ENCODE measurements at regions not wholly inside any gene's neighbourhood (a gene's known extent, or its start where the extent isn't known, plus 50 kb on each side); places are given as distances from the start of the nearest gene placed in this dataset.
A peak's percentile ranks its signal among the peaks of the same experiment; 100 is the strongest.
"Not testable (repeated sequence)": the region's sequence is repeated elsewhere in the genome, so short reads cannot be mapped to it uniquely, and the experiment has no call there.

DNA sequence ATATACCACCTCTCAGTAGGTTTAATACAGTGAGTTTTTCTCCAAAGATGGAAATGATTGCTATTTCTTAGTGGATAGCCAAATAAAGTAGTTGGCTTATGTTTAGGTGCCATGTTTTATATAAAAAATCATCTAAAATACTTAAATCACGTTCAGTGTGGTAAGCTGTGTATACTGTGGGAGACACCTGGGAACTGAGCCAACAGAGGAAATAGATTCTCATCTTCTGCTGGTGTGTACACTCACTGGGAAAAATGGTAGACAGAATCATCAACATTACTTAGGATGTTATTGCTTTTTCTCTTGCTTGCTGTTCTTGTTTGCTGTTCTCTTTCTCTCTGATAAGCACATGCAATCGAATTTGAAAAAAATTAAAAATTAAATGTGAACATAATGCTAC is 112.6 kb upstream of the MB21D2 start:
- no peak overlapping the region for H3K27ac ChIP-seq
- TF ChIP-seq, protein P1, sequence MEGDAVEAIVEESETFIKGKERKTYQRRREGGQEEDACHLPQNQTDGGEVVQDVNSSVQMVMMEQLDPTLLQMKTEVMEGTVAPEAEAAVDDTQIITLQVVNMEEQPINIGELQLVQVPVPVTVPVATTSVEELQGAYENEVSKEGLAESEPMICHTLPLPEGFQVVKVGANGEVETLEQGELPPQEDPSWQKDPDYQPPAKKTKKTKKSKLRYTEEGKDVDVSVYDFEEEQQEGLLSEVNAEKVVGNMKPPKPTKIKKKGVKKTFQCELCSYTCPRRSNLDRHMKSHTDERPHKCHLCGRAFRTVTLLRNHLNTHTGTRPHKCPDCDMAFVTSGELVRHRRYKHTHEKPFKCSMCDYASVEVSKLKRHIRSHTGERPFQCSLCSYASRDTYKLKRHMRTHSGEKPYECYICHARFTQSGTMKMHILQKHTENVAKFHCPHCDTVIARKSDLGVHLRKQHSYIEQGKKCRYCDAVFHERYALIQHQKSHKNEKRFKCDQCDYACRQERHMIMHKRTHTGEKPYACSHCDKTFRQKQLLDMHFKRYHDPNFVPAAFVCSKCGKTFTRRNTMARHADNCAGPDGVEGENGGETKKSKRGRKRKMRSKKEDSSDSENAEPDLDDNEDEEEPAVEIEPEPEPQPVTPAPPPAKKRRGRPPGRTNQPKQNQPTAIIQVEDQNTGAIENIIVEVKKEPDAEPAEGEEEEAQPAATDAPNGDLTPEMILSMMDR (IDR thresholded peaks at IDR 0.05) = no peak
- TF ChIP-seq ZFX (IDR thresholded peaks at IDR 0.05; ENCODE audit: borderline replicate concordance) = no peak

DNA sequence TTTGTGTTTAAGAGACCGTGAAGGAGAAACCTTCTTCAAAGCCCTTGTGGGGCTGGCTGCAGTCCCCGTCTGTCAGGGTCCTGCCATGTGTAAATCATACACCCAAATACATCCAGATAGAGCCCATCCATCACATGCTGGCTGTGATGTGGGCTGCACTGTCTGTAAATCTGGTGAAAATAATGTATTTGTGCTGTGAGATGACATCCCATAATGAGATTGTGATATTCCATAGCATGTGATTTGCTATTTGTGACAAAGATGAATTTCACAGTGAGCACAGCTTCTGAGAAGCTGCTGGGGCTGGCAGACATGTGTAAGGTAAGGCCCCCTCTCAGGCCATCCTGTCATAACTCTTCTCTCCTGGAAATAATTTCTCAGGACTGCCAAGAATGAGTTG is 114.3 kb upstream of the MB21D2 start:
- H3K27ac ChIP-seq = no peak overlapping the region
- TF ChIP-seq ZFX (IDR thresholded peaks at IDR 0.05; ENCODE audit: borderline replicate concordance) = no peak
- TF ChIP-seq, protein P1 (IDR thresholded peaks at IDR 0.05) = no peak

DNA sequence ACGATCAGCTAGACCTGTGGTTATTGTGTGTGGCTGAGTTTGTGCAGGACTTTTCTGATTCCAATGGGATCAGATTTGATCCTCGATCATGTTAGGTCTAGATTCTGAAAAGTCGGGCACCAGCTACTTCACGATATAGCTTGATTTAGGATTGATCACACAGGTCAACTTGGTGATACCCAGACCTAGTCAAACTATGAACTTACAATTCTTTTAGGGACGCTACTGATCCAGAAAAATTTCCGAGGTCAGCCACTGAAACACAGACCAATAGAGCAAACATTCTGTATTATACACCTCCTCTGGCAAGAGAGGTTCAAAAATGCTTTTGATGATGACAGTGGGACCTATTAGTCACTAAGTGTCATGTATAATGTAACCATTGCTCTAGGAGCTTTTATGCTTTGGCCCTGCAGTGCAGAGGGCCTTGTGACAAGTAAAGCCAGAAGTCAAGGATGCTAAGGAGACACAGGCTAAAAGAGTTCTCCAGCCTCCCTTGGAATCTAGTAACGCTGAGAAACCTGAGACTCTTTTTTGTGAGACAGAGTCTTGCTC is 115.6 kb upstream of the MB21D2 start:
- H3K27ac ChIP-seq = no peak overlapping the region
- TF ChIP-seq, protein P1 (IDR thresholded peaks at IDR 0.05) = no peak
- TF ChIP-seq ZFX (IDR thresholded peaks at IDR 0.05; ENCODE audit: borderline replicate concordance) = no peak

DNA sequence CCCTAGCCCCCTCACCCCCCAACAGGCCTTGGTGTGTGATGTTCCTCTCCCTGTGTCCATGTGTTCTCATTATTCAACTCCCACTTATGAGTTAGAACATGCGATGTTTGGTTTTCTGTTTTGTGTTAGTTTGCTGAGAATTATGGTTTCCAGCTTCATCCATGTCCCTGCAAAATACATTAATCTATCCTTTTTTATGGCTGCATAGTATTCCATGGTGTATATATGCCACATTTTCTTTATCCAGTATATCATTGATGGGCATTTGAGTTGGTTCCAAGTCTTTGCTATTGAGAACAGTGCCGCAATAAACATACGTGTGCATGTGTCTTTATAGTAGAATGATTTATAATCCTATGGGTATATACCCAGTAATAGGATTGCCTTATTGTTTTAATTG is 120.2 kb upstream of the MB21D2 start:
- H3K27ac ChIP-seq = not testable (repeated sequence)

DNA sequence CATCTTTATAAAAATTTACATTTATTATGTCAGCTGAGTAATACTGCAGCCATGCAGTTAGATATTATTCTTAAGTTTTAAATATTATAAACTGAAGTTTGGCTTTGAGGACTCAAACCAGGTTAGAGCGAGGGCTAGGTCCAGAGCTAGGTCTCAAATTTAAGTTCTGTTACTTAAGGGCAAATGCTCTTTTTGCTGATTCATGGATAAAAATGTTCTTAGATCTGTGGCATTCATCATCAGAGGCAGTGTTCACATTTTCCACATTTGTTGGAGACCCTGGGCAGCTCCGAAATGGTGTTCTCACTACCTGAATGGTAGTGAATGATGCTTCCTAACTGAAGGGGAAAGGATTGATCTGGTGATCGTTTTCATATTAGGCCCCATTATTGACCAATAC is 121.4 kb upstream of the MB21D2 start:
- TF ChIP-seq ZFX (IDR thresholded peaks at IDR 0.05; ENCODE audit: borderline replicate concordance) = no peak
- TF ChIP-seq, protein P1 (IDR thresholded peaks at IDR 0.05) = no peak
- H3K27ac ChIP-seq = no peak overlapping the region

DNA sequence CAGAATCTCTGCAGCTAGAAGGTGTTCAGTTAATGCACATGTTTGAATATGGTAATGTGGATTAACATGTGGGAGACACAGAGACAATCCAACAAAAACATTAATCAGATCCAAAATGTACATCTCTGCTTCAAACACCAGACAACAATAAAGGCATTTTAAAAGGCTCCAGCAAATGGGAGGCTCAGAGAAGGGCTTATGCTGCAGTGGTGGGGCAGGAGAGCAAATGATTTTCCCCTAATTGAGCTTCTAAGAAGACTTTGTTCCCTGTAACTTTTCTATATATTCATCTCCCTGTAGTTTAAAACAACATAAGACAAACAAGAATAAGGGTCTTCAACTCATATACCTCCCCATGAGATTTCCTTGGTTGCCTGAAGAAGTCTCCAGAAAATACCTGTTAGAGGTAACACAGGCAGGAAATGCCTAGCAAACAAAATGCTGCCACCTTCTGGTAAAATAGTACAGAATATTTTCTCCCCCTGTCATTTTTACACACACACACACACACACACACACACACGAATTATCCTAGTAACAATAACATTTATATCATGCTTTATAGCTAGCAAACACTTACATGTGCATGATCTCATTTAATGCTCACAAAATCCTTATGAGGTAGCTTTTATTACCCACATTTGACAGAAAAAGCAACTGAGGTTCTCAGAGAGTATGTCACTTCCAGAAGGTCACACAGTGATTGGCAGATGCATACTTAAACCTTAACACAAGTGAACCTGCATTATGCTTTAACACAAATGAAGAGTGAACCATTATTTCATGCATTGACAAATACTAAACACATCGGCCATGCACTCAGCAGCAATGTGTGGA is 123.4 kb upstream of the MB21D2 start:
- TF ChIP-seq ZFX (IDR thresholded peaks at IDR 0.05; ENCODE audit: borderline replicate concordance) = no peak
- TF ChIP-seq, protein P1 (IDR thresholded peaks at IDR 0.05) = peak; percentile 71
- no peak overlapping the region for H3K27ac ChIP-seq

DNA sequence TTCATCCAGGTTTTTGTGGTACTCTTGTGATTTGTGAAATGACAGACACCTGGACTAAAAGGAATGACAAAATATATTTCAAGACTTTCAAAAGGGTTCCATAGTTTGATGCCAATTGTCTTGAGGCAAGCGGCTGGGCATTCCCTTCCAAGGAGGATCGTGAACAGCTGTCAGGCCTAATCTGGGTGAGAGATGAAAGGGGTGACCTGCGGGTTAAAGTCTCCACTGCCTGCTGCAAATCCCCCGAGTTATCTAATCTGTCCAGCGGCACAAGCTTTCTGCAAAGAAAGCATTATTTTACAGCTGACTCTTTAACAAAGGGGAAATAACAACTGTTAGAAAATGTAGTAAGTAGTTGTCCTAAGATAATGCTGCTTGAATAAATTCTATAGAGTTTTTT is 128.7 kb upstream of the MB21D2 start:
- TF ChIP-seq, protein P1 (IDR thresholded peaks at IDR 0.05) = no peak
- TF ChIP-seq ZFX (IDR thresholded peaks at IDR 0.05; ENCODE audit: borderline replicate concordance) = no peak
- H3K27ac ChIP-seq = no peak overlapping the region

DNA sequence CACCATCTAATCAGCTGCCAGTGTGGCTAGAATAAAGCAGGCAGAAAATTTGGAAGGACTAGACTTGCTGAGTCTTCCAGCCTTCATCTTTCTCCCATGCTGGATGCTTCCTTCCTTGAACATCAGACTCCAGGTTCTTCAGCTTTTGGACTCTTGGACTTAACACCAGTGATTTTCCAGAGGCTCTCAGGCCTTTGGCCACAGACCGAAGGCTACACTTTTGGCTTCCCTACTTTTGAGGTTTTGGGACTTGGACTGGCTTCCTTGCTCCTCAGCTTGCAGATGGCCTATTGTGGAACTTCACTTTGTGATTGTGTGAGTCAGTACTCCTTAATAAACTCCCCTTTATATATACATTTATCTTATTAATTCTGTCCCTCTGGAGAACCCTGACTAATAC is 129.8 kb upstream of the MB21D2 start:
- H3K27ac ChIP-seq = not testable (repeated sequence)
